ENCODE measurements at regions not wholly inside any gene's neighbourhood (a gene's known extent, or its start where the extent isn't known, plus 50 kb on each side); places are given as distances from the start of the nearest gene placed in this dataset.

- H3K4me3 ChIP-seq (ENCODE audit: low read depth, low read length) = no peak overlapping the region
- POLR2A ChIA-PET = no interaction called here
- no peak overlapping the region for H3K27ac ChIP-seq (ENCODE audit: low read depth, low read length)
- TF ChIP-seq CTCF (IDR thresholded peaks at IDR 0.05; ENCODE audit: low read depth, low read length) = no peak
- CTCF ChIA-PET = no interaction called here
- no peak for DNase-seq (ENCODE audit: low read depth, low spot score)
- peaks cover 10% of the 10 kb centered on the region for H3K9me3 ChIP-seq (ENCODE audit: control insufficient read depth, insufficient read depth, low read length)
- no peaks in the 10 kb centered on the region for H3K27me3 ChIP-seq (ENCODE audit: control insufficient read depth, insufficient read depth, low read length)
Observed at GRCh38 chr2:104430359-104430740, 423.6 kb upstream of the POU3F3 start.

GRCh38 chr2:104430852-104431251 lies 423.1 kb upstream of the POU3F3 start:
- TF ChIP-seq CTCF (IDR thresholded peaks at IDR 0.05; ENCODE audit: low read depth, low read length) = no peak
- POLR2A ChIA-PET = no interaction called here
- H3K27me3 ChIP-seq (ENCODE audit: control insufficient read depth, insufficient read depth, low read length) = no peaks in the 10 kb centered on the region
- H3K27ac ChIP-seq (ENCODE audit: low read depth, low read length) = no peak overlapping the region
- no peak for DNase-seq (ENCODE audit: low read depth, low spot score)
- H3K9me3 ChIP-seq (ENCODE audit: control insufficient read depth, insufficient read depth, low read length) = peaks cover 10% of the 10 kb centered on the region
- H3K4me3 ChIP-seq (ENCODE audit: low read depth, low read length) = no peak overlapping the region
- CTCF ChIA-PET = no interaction called here

GRCh38 chr2:104431701-104432121 lies 422.2 kb upstream of the POU3F3 start:
- DNase-seq (ENCODE audit: low read depth, low spot score) = no peak
- Histone ChIP-seq H3K27ac (ENCODE audit: low read depth, low read length) (no peak overlapping the region), H3K9me3 (ENCODE audit: control insufficient read depth, insufficient read depth, low read length) (peaks cover 10% of the 10 kb centered on the region), H3K27me3 (ENCODE audit: control insufficient read depth, insufficient read depth, low read length) (no peaks in the 10 kb centered on the region), H3K4me3 (ENCODE audit: low read depth, low read length) (no peak overlapping the region)
- ChIA-PET CTCF (no interaction called here), POLR2A (no interaction called here)
- no peak for TF ChIP-seq CTCF (IDR thresholded peaks at IDR 0.05; ENCODE audit: low read depth, low read length)

- H3K9me3 ChIP-seq (ENCODE audit: control insufficient read depth, insufficient read depth, low read length) = peaks cover 10% of the 10 kb centered on the region
- no peak overlapping the region for H3K4me3 ChIP-seq (ENCODE audit: low read depth, low read length)
- ChIA-PET POLR2A (no interaction called here), CTCF (no interaction called here)
- H3K27me3 ChIP-seq (ENCODE audit: control insufficient read depth, insufficient read depth, low read length) = no peaks in the 10 kb centered on the region
- no peak overlapping the region for H3K27ac ChIP-seq (ENCODE audit: low read depth, low read length)
- TF ChIP-seq CTCF (IDR thresholded peaks at IDR 0.05; ENCODE audit: low read depth, low read length) = no peak
- no peak for DNase-seq (ENCODE audit: low read depth, low spot score)
Observed at GRCh38 chr2:104432401-104432800, 421.5 kb upstream of the POU3F3 start.

GRCh38 chr2:104432991-104433390 lies 420.9 kb upstream of the POU3F3 start:
- DNase-seq (ENCODE audit: low read depth, low spot score) = no peak
- Histone ChIP-seq H3K27me3 (ENCODE audit: control insufficient read depth, insufficient read depth, low read length) (no peaks in the 10 kb centered on the region), H3K4me3 (ENCODE audit: low read depth, low read length) (no peak overlapping the region), H3K27ac (ENCODE audit: low read depth, low read length) (no peak overlapping the region), H3K9me3 (ENCODE audit: control insufficient read depth, insufficient read depth, low read length) (peaks cover 10% of the 10 kb centered on the region)
- ChIA-PET POLR2A (no interaction called here), CTCF (no interaction called here)
- TF ChIP-seq CTCF (IDR thresholded peaks at IDR 0.05; ENCODE audit: low read depth, low read length) = no peak

All from AG04450 (cell line).